NCI-H345 (cell line): ENCODE measurements at regions not wholly inside any gene's neighbourhood (a gene's known extent, or its start where the extent isn't known, plus 50 kb on each side); places are given as distances from the start of the nearest gene placed in this dataset.

Experiments
- DNase-seq: peaks from one replicate; lab custom pipeline; 2025; lab: John Stamatoyannopoulos, UW

DNA sequence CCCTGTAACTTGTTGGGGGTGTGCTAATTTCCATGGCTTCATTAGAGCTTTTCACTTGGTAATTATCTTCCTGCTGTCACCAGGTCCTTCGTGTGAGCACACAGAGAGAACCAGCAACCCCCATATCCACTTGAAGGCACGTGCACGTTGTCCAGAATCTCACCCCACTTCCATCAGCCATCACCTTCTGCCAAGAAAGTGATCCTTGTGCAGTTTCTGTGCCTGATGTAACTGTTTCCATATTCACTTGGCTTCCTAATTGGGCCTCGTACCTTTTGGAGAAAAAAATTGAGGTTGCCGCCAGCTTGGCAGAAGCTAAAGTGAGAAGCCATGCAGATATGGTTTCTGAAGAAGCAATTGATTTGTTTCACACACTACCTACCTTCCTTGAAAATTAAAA, 153.7 kb upstream of the TSHZ2 start:
- no peak for DNase-seq

DNA sequence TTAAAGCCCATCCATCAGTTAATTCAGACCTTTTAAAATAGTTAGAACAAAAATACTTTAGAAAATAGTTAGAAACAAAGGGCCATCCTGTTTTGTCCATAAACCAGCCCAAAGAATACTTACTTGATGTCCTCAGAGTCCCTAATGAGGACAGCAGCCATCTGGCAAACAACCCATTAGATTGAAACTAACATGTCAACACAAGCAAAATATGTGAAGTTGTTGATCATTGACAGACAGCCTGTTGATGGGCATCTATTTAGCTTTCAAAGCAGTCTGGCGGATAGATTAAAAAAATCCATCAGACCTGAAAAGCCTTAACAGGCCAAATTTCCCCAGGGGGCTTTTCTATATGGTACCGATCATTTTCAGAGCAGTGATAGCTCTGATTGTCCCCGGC, 154.2 kb upstream of the TSHZ2 start:
- no peak for DNase-seq

DNA sequence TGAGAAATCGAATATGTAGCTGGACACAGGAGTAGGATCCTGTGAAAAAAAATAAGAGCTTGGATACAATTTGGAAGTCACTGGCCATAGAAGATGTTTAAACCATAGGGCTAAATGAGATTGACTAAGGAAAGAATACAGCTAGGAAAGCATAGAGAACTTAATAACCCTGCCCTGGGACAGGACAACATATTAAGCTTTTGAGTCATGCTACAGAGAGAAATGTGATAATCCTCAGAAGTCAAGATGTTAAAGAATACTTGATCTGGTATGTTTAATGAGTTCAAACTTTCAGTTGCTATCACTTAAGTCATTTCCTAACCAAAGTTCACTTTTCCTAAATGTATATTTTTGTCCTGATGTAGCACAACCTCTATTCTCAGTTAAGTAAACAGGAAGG, 154.6 kb upstream of the TSHZ2 start:
- DNase-seq, result no peak

DNA sequence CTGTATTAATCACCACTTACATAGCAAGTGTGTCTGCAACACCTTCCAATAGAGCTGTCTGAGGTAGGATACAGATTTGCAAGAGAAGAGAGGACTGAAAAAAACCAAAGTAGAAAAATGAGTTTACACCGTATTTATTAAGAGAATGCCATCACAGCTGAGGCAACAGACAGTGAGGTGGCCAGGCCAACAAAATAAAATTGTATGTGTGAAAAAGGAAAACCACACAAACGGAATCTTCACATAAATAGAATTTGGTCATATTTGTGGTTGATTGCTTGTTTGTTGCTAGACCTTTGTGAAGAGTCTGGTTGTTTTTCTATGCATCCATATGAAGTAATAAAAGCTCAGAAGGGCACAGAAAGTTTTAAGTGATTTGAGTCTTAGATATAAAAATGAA, 157.8 kb upstream of the TSHZ2 start:
- no peak for DNase-seq

DNA sequence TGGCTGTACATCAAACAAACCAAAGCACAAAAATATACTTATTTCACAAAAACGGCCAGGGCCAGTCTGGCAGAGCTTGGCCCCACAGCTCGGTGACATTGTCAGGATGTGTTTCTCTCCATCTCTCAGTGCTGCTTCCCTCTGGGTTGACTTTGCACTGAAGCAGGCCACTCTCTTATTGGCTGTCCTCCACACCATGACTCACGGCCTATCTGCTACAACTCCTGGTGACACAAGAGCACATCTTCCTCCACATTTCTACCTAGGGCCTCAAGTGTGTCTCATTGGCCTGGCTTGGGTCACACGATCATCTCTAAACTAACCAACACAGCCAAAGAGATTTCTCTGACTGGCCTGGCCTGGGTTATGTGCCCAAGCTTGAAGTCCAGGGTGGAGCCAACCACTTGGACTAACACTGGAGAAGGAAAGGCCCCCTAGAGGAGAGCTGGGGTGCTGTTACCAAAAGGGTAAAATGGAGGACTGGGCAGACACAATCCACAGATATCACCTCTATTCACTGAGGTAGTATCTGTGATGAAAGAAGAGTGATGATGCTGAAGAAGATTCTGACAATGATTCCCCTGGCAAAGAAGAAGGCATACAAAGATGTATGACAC, 159.8 kb upstream of the TSHZ2 start:
- DNase-seq, result no peak

DNA sequence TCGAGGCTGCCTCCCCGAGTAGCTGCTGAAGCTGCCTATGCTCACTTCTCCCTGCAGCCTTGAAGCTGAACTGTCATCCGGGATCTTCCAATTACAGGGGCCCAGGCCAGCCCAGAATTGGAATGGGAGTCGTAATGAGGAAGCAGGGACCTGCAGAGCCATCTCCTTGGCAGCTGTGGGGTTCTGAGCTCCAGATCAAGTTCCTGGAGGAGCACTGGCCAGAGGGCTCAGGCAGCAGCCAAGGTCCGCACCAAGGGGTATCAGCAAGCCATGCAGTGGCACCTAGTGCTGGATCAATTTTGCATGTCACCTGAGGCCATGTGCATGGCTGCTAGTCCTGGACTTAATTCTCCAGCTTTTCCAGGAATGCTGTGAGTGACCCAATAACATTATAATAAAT, 163.2 kb upstream of the TSHZ2 start:
- DNase-seq, result no peak

DNA sequence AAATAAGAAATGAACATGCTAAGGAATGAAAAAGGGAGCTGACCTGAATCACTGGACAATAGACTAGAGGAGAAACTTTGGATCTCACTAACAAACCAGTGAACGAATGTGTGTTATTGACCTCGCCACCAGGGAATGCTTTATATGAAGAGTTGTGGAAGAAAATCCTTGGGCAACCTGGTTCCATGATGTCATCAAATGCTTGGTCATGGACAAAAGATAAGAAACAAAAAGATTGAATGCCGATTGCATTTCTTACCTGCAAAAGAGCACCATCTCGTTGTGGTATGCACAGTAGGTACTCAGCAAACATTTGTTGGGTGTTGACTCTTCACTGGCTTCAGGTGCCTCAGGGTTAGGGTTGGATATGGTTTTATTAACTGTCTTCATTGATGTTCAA, 165.2 kb upstream of the TSHZ2 start:
- no peak for DNase-seq

DNA sequence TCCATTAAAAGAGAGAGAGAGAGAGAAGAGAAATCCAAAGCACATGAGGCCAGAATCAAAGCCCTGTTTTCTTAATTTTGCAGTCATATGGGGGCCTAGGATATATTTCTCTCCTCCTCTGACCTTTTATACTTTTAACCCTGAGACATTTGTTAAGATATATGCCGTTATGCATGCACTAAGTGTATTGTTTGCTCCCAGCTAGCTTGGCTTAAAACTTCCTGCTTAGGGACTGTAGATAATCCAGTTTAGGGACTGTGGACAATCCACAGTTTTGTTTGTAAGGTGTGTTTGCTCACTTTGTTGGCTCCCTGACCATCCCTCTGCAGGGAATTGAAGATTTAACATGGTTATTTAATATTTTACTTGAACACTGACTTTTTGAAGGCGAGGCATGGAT, 166.3 kb upstream of the TSHZ2 start:
- no peak for DNase-seq

DNA sequence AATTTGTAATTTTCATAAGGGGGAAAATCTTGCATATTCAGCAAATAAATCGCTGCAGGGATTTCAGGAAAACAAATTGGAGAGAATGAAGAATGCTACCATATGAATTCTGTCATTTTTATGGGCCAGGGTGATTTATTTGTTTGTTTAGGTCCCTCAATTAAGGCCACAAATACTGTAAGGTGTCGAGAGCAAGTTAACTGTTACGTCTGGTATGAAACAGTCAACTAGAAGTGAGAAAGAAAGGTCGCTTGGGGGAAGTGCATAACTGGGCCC, 166.9 kb upstream of the TSHZ2 start:
- DNase-seq, result no peak

DNA sequence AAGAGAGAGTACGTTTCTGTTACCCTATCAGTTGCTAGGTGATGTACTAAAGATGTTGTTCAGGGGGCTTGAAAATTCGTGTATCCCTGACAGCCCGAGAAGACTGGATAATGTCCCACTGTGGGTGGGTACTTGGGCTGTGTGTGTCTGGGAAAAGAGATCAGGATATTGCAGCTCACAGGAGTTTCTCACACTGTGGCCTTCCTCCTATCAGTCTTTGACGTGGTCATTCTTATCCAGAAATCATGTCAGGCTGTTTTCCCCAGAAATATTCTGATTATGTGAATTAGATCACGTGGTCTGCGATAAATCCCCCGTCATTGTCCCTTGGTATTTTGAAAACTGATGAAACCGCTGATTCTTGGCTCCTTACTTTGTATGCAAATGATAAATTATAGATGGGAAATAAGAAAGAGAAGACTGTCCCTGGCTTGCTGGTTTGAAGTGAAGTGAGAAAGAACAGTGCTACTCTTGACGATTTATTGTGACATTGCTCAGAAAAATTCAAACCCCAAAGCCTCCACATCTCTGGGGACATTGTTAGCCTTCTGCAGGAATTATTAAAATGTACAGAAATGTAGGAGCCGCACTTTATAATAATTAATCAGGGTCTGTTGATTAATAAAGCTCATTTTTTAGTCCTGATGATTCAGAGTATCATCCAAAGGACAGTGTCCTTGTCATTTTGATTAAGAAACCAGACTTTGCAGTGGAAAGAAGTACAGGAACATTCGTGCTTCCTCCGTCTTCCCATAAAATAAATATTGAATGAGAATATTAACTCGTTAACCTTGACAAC, 167.5 kb upstream of the TSHZ2 start:
- no peak for DNase-seq

DNA sequence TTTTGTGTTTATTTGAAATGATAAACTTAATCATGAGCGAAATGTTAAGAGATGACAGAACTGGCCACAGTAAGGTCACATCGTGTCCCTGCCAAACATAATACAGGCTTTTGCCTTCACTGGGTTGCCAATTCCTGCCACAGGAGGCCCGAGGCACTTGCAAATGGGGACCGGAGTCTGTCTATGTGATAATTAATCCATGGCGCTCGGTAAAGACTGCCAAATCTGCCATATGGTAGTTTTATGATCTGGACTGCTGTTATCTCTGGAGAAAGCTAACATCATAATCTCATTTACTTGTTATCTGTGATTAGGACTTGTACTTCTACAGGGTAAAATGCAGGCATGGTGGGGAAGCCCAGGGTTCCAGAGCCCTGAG, 170.5 kb upstream of the TSHZ2 start:
- DNase-seq, result no peak

DNA sequence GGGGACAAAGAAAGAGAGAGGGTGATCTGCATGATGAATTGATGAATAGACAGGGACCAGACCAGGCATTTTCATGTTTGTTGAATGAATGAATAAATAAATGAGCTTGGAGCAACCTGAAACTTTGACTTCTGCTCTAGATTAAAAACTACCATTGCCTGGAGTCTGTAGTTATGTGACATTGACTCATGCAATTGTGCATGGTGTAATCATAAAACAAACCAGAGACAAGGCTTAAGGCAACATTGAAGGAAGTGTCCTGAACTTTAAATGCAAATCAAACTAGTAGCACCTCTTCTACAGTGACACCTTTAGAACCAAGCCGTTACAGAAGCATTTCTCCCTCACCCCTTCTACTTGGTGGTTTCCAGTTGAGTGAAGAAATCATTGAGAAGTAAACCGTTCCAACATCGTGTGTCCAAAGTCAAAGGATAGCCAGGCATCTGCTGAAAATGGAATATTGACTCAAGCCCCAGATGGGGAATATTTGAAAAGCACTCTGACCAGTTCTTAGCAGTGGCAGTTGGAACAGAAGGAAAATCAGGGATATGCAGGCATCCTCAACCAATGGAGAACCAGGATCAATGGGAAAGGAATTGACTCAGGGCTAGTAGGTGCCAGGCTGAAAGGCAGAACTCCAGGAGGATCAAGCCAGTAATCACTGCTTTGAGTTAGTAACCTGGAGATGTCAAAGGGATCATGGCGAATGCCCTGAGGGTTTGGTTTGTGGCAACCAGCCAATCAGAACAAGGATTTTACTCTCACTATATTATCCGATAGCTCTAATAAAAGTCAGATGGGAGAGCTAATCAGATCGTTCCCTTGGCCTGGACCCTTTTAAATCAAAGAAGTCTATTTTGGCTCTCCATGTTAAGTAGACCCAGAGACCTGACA, 171.2 kb upstream of the TSHZ2 start:
- no peak for DNase-seq

DNA sequence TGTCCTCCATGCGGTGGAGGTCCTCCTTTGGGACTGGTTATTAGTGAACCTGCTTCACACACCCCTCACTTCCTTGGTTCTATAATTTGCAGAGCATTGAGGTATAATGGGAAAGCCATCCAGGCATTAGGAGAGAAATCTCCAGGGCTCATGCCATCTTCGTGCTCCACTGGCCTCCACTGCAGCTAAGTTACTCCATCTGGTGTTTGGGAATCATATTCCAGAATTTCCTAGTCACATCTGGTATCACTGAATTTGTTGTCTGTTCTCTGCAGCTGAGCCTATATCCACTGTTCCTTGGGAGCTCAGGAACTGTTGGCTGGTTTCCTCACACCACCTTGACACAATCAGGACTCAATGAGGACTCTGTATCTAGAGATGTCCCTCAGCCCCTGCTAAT, 173.0 kb upstream of the TSHZ2 start:
- DNase-seq, result no peak

DNA sequence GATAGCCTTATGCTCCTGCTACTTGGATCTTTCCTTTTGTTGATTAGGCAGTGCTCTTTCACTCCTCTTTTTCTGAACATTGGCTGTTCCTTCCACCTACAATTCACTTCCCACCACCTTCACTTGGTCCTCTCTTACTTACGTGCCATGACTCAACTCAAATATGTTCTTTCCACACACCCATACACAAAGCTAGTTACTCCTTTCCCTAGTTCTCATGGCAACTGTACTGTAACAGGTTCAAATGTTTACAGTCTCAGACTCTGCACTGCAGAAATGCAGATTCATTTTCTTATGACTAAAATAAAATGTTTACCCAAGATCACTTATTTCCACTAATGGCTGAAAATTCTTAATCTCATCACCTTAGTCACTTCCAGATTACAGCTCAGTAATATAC, 174.0 kb upstream of the TSHZ2 start:
- DNase-seq, result no peak

DNA sequence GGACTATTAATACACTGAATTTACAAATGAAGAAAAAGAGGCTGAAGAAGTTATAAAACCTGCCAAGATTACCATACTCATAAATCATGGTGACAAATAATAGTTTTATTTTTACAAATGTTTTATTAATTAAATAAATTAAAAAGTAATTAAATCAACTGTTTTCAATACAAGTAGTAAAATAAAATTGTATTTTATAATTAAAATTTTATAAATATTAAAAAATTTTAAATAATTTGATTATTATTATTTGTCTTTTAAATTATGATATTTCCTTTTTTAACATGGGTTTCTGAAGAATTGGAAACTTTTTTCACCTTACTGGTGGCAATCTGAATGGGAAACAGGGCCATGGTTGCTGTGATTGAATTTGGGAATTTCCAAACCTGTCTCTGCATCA, 177.3 kb upstream of the TSHZ2 start:
- no peak for DNase-seq

DNA sequence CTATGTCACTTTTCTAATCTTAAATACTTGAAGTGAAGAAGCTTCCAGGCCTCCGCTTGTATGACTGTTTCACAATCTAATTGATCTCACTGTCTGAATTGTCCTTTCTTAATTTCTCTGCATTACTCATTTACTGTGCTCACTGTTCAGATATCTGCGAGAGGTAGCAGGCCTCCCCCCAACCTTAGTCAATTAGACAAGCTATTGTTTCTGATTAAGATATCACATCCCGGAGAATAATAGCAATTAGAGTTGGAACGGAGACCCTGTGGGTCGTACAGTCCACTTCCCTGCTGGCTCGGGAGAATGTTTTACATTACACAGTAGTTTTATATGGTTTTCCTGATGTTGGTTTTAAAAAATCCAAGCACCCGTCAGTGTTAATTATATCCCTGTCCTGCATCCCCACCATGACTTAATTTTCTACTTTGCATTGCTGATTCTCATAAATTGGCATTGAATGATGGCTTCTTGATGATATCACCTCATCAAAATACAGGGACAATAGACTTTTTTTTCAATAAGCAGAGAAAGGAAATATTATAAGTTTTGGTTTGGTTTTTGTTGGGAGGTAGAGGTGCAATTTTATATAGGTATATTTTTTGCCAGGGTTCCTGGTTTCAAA, 178.7 kb upstream of the TSHZ2 start:
- no peak for DNase-seq

DNA sequence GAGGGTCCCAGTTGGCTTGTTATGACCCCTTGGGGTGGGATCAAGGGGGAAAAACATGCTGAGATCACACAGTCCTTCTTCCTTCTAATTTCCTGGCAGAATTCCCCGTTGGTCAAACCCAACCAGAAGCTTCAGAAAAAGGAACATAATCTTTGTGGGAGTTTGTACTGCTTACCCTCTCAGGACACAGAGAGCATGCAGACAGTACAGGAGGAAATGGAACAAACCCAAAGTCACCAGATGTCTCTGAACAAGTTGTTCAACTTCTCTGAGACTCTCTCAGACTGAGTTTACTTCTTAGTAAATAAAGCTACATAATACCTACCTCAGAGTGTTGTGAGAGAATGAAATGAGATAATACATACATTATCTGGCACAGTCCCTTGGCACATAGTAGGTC, 181.1 kb upstream of the TSHZ2 start:
- no peak for DNase-seq

DNA sequence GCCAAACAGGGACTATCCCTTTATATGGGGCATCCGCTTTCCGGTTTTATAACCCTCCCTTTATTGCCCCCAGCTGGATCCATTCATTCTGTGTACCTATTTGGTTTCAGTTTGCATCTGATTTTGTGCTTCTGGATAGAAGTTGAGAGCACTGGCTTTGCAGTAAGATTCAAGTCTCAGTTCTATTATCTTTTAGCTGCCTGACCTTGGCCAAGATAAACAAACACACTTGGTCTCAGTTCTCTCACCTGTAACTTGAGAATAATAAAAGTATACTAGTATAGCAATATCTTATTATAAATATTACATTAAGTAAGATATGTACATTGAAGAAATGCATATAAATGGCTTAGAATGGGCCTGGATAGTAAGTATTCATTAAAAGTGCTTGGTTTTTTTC, 182.4 kb upstream of the TSHZ2 start:
- no peak for DNase-seq

DNA sequence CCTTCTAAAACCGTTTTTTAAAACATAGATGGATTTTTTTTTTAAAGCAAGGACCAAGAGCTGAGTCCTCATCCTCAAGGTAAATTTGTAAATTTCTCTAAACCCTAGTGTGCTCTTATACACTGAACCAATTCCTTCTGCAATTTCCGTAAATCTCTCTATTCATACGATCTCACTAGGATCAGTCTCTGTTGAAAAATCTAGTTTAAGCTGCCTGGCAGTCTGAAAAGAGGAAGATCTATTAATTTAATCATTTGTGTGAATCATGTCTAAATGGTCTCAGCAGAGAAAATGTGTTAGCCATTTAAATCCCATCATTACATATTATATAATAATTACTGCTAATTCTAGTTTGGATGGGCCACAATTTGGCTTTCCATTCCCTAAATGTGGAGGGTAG, 184.2 kb upstream of the TSHZ2 start:
- no peak for DNase-seq

DNA sequence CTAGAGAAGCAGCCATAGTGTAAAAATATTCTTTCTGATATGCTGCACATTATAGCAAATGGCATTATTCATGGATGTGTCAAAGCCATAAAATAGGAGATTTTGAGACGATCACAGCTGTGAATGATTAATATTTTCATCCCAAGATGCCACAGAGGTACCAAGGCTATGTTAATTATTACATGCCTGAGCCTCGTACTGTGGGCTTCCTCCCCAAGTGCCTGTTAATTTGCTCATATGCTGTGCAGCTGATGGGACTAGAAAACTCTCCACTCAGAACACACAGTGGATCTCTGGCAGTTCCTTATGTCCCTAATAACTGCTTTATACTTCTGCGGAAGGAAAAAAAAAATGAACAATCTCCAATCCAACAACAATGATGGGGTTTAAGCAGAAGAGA, 184.9 kb upstream of the TSHZ2 start:
- DNase-seq, result no peak

DNA sequence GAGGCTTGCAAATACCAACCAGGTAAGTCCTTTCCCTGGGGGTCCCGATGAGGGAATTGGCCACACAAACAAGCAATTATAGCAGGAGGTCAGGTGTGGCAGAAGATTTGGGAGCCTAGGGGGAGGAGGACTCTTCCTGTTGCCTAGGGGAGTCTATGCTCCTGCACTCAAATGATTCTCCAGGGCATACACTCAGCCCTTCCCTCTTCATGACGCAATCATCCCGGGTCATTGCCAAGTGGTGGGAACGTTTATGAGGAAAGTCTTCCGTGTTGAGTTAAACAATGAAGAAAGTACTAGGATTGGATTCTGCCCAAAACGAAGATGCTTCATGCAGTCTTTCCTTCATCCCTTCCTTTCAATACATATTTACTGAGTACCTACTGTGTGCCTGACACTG, 186.5 kb upstream of the TSHZ2 start:
- DNase-seq, result no peak

DNA sequence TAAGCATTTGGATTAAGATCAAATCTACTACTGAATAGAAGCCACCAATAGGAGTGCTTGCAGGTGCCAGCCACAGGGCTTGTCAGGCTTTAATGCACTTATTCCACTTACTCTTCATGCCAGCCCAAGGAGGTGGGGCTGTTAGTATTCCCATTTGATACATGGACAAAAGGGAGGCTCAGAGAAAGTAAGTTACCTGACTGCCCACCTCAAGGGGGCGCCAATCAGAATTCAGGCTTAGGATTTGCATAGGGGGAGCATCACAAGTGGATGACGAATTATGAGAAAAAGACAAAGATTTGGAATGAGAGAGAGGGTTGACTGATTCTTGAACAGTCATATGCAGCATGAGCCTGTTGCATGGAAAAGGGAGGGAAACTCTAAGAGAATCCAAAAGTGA, 188.4 kb upstream of the TSHZ2 start:
- no peak for DNase-seq

DNA sequence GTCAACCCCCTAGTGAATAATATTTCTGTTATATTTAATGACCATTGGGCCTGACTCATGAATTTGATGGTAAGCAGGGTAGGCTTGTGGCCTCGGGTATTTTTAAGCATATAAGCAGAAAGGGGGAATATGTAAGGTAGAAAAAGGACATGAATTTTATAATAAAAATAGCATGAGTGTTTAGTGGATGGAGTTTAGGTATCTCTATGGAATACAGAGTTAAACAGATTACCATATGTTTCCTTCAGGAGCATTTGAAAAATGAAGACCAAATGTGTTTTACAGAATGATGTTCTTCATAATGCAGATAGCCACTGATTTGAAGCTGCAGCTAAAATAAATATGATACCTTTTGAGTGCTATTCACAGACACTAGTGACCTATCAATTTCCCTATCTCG, 191.7 kb upstream of the TSHZ2 start:
- no peak for DNase-seq
